ENCODE measurements at regions not wholly inside any gene's neighbourhood (a gene's known extent, or its start where the extent isn't known, plus 50 kb on each side); places are given as distances from the start of the nearest gene placed in this dataset.

GRCh38 chr10:104512800-104513199 is 128.3 kb upstream of the SORCS3 start:
- H3K36me3 ChIP-seq (ENCODE audit: insufficient read depth, low read length): no peaks in the 10 kb centered on the region
- no peaks in the 10 kb centered on the region for H3K9me2 ChIP-seq (replicated peaks; ENCODE audit: low read depth, low read length)
- H3K4me1 ChIP-seq (ENCODE audit: insufficient read depth, low read length, poor library complexity, severe bottlenecking): no peaks in the 10 kb centered on the region
- H3K79me2 ChIP-seq (ENCODE audit: insufficient read depth, low read length): no peaks in the 10 kb centered on the region
- no peaks in the 10 kb centered on the region for H3K27me3 ChIP-seq (ENCODE audit: insufficient read depth, low read length, poor library complexity, severe bottlenecking)
- no peaks in the 10 kb centered on the region for H3K9me3 ChIP-seq (ENCODE audit: insufficient read depth, low read depth, low read length)
- H2AFZ ChIP-seq (ENCODE audit: low read length): no peak overlapping the region
- no peak overlapping the region for H3K4me3 ChIP-seq (ENCODE audit: low read length, poor library complexity, severe bottlenecking)
- H4K20me1 ChIP-seq (ENCODE audit: insufficient read depth, low read length, poor library complexity, severe bottlenecking): no peaks in the 10 kb centered on the region
- H3K4me2 ChIP-seq (ENCODE audit: low read depth, low read length, poor library complexity, severe bottlenecking): no peak overlapping the region
- TF ChIP-seq EZH2phosphoT487 (IDR thresholded peaks at IDR 0.05; ENCODE audit: borderline replicate concordance) (no peak), CTCF (conservative IDR thresholded peaks at IDR 0.05; ENCODE audit: low read length) (no peak)
- H3K9ac ChIP-seq (ENCODE audit: low read depth, low read length, poor library complexity, severe bottlenecking): no peak overlapping the region
- no peaks in the 10 kb centered on the region for H3F3A ChIP-seq (ENCODE audit: low read depth)

- Histone ChIP-seq H3K27me3 (ENCODE audit: insufficient read depth, low read length, poor library complexity, severe bottlenecking) (no peaks in the 10 kb centered on the region), H3K9me3 (ENCODE audit: insufficient read depth, low read depth, low read length) (peaks cover 2% of the 10 kb centered on the region; the same call in 1 of the 2 replicates), H2AFZ (ENCODE audit: low read length) (no peak overlapping the region), H3K9me2 (replicated peaks; ENCODE audit: low read depth, low read length) (no peaks in the 10 kb centered on the region), H3K4me3 (ENCODE audit: low read length, poor library complexity, severe bottlenecking) (no peak overlapping the region), H4K20me1 (ENCODE audit: insufficient read depth, low read length, poor library complexity, severe bottlenecking) (no peaks in the 10 kb centered on the region), H3K79me2 (ENCODE audit: insufficient read depth, low read length) (no peaks in the 10 kb centered on the region), H3K4me1 (ENCODE audit: insufficient read depth, low read length, poor library complexity, severe bottlenecking) (no peaks in the 10 kb centered on the region), H3K9ac (ENCODE audit: low read depth, low read length, poor library complexity, severe bottlenecking) (no peak overlapping the region), H3K36me3 (ENCODE audit: insufficient read depth, low read length) (no peaks in the 10 kb centered on the region), H3K4me2 (ENCODE audit: low read depth, low read length, poor library complexity, severe bottlenecking) (no peak overlapping the region), H3F3A (ENCODE audit: low read depth) (no peaks in the 10 kb centered on the region)
- TF ChIP-seq EZH2phosphoT487 (IDR thresholded peaks at IDR 0.05; ENCODE audit: borderline replicate concordance) (no peak), CTCF (conservative IDR thresholded peaks at IDR 0.05; ENCODE audit: low read length) (no peak)
Measured at GRCh38 chr10:104515678-104516199, 125.4 kb upstream of the SORCS3 start.

GRCh38 chr10:104516986-104517385 is 124.1 kb upstream of the SORCS3 start:
- Histone ChIP-seq H3K9me2 (replicated peaks; ENCODE audit: low read depth, low read length) (no peaks in the 10 kb centered on the region), H3K9ac (ENCODE audit: low read depth, low read length, poor library complexity, severe bottlenecking) (no peak overlapping the region)
- TF ChIP-seq CTCF (conservative IDR thresholded peaks at IDR 0.05; ENCODE audit: low read length) (no peak), EZH2phosphoT487 (IDR thresholded peaks at IDR 0.05; ENCODE audit: borderline replicate concordance) (no peak)

More at GRCh38 chr10:104516986-104517385, 124.1 kb upstream of the SORCS3 start:
- no peaks in the 10 kb centered on the region for H3K27me3 ChIP-seq (ENCODE audit: insufficient read depth, low read length, poor library complexity, severe bottlenecking)
- H3K36me3 ChIP-seq (ENCODE audit: insufficient read depth, low read length): no peaks in the 10 kb centered on the region
- peaks cover 2% of the 10 kb centered on the region; the same call in 1 of the 2 replicates for H3K9me3 ChIP-seq (ENCODE audit: insufficient read depth, low read depth, low read length)
- H2AFZ ChIP-seq (ENCODE audit: low read length): no peak overlapping the region
- H3K79me2 ChIP-seq (ENCODE audit: insufficient read depth, low read length): no peaks in the 10 kb centered on the region
- H3K4me2 ChIP-seq (ENCODE audit: low read depth, low read length, poor library complexity, severe bottlenecking): no peak overlapping the region
- H3F3A ChIP-seq (ENCODE audit: low read depth): no peaks in the 10 kb centered on the region
- H4K20me1 ChIP-seq (ENCODE audit: insufficient read depth, low read length, poor library complexity, severe bottlenecking): no peaks in the 10 kb centered on the region
- no peaks in the 10 kb centered on the region for H3K4me1 ChIP-seq (ENCODE audit: insufficient read depth, low read length, poor library complexity, severe bottlenecking)
- H3K4me3 ChIP-seq (ENCODE audit: low read length, poor library complexity, severe bottlenecking): no peak overlapping the region

All from Loucy (cell line).